ENCODE measurements at regions not wholly inside any gene's neighbourhood (a gene's known extent, or its start where the extent isn't known, plus 50 kb on each side); places are given as distances from the start of the nearest gene placed in this dataset.

DNA sequence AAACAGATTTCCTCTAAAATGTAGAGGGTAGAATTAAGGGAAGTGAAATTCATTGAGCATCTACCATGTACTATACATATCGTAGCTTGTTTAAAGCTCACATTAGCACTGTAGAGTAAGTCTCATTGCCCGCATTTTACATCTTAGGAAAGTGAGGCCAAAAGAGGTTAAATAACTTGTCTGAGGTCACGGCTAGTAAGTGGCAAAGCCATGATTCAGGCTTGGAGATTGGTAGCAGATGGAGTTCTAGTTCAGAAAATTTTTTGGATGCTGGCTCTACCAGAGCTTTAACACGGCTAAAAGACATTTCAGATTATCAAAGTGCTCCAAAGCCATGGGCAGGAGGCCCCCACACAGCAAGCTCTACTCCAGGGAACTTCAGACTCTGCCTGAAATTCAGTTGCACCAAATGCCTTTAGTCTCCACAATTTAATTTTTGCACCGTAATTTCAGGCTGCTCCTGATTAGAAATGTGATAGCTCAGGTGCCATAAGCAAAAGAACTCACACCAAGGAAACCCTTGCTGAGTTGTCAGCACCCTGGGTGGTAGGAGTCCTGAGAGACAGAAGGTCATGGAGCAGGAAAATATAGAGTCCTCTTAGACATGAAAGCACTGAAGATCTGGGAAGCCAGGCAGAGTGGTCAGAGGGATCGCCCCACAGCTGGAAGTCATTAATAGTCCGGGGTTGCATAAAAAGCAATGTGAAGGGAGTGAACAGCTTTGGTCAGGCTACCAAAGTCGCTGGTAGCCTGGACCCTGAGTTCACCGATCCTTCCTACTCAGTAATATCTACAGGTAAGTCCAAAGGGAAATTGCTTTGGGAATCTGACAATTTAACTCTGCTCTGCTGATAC lies 55.2 kb upstream of the ASIP start:
- TF ChIP-seq CTCF (IDR thresholded peaks at IDR 0.05; ENCODE audit: low read depth, low read length, poor library complexity, severe bottlenecking) (no peak), EZH2phosphoT487 (IDR thresholded peaks at IDR 0.05; ENCODE audit: borderline replicate concordance, low read length) (no peak)

Measured in DOHH2 (cell line).